OCI-M1 (cell line): ENCODE measurements at regions not wholly inside any gene's neighbourhood (a gene's known extent, or its start where the extent isn't known, plus 50 kb on each side); places are given as distances from the start of the nearest gene placed in this dataset.

Experiments
- DNase-seq: peaks from one replicate; lab custom pipeline; 2025; lab: John Stamatoyannopoulos, UW

- DNase-seq, result peak; percentile 38
These were observed 1050.0 kb upstream of the INTU start for GRCh38 chr4:126582737-126583136.

- peak; percentile 72 for DNase-seq
These were observed 1049.2 kb upstream of the INTU start for GRCh38 chr4:126583509-126583908.

- no peak for DNase-seq
These were observed 1041.2 kb upstream of the INTU start for GRCh38 chr4:126591583-126591982.

GRCh38 chr4:126592088-126592487 lies 1040.7 kb upstream of the INTU start:
- DNase-seq, result no peak

- no peak for DNase-seq
These were observed 1039.1 kb upstream of the INTU start for GRCh38 chr4:126593626-126594025.

- DNase-seq, result no peak
These were observed 1037.1 kb upstream of the INTU start for GRCh38 chr4:126595643-126596042.

- no peak for DNase-seq
These were observed 1033.0 kb upstream of the INTU start for GRCh38 chr4:126599746-126600145.

GRCh38 chr4:126603210-126603609 lies 1029.5 kb upstream of the INTU start:
- no peak for DNase-seq

- no peak for DNase-seq
These were observed 1028.9 kb upstream of the INTU start for GRCh38 chr4:126603825-126604224.

GRCh38 chr4:126604268-126604867 lies 1028.4 kb upstream of the INTU start:
- peak; percentile 75 for DNase-seq

- peak; percentile 37 for DNase-seq
These were observed 1021.8 kb upstream of the INTU start for GRCh38 chr4:126610933-126611332.

GRCh38 chr4:126611900-126612299 lies 1020.9 kb upstream of the INTU start:
- no peak for DNase-seq

- DNase-seq, result no peak
These were observed 1018.4 kb upstream of the INTU start for GRCh38 chr4:126614356-126614855.

- DNase-seq, result no peak
These were observed 1016.0 kb upstream of the INTU start for GRCh38 chr4:126616795-126617194.

- peak; percentile 57 for DNase-seq
These were observed 1005.5 kb upstream of the INTU start for GRCh38 chr4:126627255-126627654.

- no peak for DNase-seq
These were observed 1003.8 kb upstream of the INTU start for GRCh38 chr4:126628933-126629332.

- DNase-seq, result no peak
These were observed 1002.5 kb upstream of the INTU start for GRCh38 chr4:126630230-126630629.

GRCh38 chr4:126633306-126633705 lies 999.5 kb upstream of the INTU start:
- DNase-seq, result no peak

- no peak for DNase-seq
These were observed 995.1 kb upstream of the INTU start for GRCh38 chr4:126637706-126638105.

- DNase-seq, result peak; percentile 62
These were observed 985.4 kb upstream of the INTU start for GRCh38 chr4:126647320-126647719.

GRCh38 chr4:126647756-126648397 lies 984.9 kb upstream of the INTU start:
- DNase-seq, result no peak

- DNase-seq, result no peak
These were observed 974.3 kb upstream of the INTU start for GRCh38 chr4:126658411-126658810.

- peak; percentile 78 for DNase-seq
These were observed 971.6 kb upstream of the INTU start for GRCh38 chr4:126661194-126661593.

- no peak for DNase-seq
These were observed 967.9 kb upstream of the INTU start for GRCh38 chr4:126664839-126665238.
